GM21786 (cell line): ENCODE measurements at regions not wholly inside any gene's neighbourhood (a gene's known extent, or its start where the extent isn't known, plus 50 kb on each side); places are given as distances from the start of the nearest gene placed in this dataset.
A peak's percentile ranks its signal among the peaks of the same experiment; 100 is the strongest.

ENCODE experiments used
- ATAC-seq: cut with Tn5 transposase; IDR thresholded peaks from one replicate; pipeline ENCODE4 v1.9.1; 2021; ENCODE audit not compliant: unreplicated experiment

DNA sequence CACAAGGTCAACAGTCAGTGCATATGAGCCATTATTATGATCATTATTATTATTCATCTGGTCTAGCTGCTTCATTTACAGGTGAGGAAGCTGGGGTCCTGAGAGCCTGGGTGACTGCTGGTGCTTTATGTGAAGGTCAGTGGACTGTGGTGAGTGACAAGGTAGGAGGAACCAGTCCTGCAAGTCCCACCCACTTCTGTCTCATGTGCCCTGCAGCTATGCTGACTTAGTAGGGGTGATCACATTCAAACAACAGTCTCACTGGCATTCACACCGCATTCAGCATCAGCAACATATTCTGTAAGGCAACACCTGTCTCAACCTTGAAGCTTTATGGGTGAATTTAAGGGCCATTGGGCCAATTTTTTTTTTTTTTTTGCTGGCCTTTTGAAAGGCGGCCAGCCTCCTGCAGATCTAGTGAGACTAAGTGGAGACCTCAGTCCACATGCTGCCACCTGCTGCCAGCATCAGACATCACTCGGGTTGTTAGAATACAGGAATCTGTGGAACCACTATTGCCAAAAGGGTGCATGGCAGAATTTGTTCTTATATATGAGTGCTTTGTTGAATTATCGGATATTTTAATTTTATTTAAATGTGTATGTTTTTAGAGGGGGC lies 59.9 kb upstream of the CACNA1E start:
- no peak for ATAC-seq

DNA sequence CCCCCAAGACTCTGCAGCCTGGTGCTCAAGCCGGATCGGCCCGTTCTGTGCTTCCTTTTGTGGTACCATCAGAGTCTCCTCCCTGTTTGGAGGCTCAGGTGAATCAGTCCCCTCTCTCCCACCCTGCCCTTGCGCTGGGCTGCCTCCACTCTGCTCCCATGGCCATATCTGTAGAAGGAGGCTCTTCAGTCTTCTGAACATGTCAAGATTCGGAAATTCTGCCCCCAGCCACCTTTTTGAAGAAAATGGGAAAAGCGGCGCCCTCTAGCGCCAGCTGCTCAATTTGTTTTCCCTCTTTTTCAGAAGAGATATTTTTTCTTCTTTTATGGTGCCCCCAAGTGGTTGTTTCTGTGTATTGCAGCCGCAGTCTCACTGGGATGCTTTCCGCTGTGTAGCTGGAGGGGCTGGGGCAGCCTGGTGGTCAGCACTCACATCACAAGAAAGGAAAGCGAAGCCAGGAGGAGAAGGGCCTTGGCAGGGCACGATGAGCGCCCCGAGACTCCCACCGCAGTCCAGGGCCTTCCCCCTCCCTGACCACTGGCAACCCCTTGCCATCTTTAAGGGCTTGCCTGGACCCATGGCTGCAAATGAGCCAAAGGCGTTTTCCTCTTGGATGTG lies 58.4 kb upstream of the CACNA1E start:
- ATAC-seq: peak; percentile 48

DNA sequence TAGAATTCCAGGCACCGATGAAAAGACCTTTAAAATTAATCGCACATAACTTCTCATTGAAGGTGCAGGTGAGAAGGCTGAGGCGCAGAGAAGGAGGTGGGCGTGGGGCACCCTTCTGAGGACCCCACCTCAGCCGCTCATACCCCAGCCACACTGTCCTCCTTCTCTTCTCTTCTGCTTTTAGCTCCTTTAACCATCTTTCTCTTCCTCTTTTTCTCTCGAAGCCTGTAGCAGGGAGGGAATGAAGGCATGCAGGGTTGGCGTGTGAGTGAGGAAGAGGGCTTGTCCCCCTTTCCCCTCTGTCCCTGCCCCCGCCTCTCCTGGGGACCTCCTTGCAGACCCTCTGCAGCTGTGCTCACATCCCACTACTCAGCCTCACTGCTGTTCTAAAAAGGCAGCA lies 57.8 kb upstream of the CACNA1E start:
- ATAC-seq: no peak

DNA sequence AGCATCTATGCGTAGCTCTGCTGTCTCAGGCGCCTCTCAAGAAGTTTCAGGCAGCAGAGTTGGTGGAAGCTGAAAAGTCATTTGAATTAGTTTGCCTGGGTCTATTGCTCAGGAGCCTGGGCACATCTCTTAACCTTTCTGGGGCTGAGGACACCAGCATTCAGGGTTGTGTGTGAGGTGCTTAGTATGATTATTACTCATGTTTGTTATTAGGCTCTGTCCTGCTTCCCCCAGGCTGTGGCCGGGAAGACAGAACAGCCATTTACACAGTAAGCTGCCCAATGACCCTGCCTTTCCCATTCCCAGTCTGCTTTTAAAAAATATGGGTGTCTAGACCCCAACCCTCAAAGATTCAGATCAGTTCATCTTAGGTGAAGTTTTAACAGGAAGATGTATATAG lies 53.9 kb upstream of the CACNA1E start:
- no peak for ATAC-seq

DNA sequence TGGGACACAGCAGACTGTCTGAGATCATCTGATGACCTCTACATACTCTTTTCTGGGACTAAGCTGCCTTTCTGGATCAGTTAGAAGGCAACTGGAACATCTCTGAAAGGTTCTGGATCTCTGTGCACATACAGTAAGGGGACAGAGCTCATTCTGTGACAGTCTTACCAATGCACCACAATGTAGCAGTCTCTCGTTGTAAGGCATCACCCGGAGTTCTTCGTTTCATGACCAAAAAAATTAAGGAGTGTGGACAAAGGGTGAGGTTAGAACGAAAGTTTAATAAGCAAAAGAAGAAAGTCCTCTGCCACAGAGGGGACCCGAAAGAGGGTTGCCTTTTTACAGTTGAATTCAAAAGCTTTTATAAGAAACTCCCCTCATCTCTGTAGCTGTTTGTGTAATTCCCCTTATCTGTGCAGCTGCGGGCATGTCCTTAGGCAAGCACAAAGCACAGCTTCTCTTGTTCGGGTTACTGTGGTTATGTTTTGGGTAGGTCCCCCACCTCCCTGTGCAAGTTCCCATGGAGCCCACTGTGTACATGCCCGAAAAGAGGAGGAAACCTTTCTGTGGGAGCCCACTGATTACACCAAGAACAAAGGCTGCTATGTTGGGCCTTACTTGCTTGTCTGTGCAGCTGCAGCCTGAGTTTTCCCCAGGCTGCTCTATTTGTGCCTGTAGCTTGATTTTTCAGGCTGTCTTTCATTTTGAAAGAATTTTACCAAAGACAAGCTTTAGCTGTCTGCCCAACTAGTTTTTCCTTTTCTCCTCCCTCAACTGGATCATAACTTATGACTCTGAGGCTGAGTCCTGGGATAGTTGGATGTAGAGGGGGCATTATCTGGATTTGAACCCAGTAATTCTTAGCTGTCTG lies 53.1 kb upstream of the CACNA1E start:
- ATAC-seq: peak; percentile 58
